GM23338 (cell line): ENCODE measurements at regions not wholly inside any gene's neighbourhood (a gene's known extent, or its start where the extent isn't known, plus 50 kb on each side); places are given as distances from the start of the nearest gene placed in this dataset.
"Not testable (repeated sequence)": the region's sequence is repeated elsewhere in the genome, so short reads cannot be mapped to it uniquely, and the experiment has no call there.

Experiments used
- ATAC-seq: fragments of 200-7000 bp; cut with Tn5 transposase; 3 replicates; pipeline ENCODE4 v1.9.1; 2020
- DNase-seq: peaks from one replicate; pipeline ENCODE4 v3.0.0-alpha.2; 2015; ENCODE audit warnings: low spot score
- H2AFZ ChIP-seq: fragments of 200-600 bp; sonication (generic); 2 replicates; pipeline ENCODE4 v1.8.0; 2016; ENCODE audit warnings: antibody characterized with exemption, mild to moderate bottlenecking, moderate library complexity
- H3F3A ChIP-seq: fragments of 200-600 bp; sonication (generic); replicated peaks from 2 replicates; pipeline ENCODE4 v1.8.0; 2017; ENCODE audit warnings: antibody characterized with exemption, mixed run types, low read depth
- H3K27ac ChIP-seq: fragments of 200-600 bp; sonication (generic); 2 replicates; pipeline ENCODE4 v1.6.1; 2016; ENCODE audit warnings: low read depth
- H3K27me3 ChIP-seq: fragments of 200-600 bp; sonication (generic); 2 replicates; pipeline ENCODE4 v1.8.0; 2016; ENCODE audit warnings: mild to moderate bottlenecking, mixed run types, moderate library complexity; ENCODE audit not compliant: insufficient read depth
- H3K36me3 ChIP-seq: fragments of 200-600 bp; sonication (generic); 2 replicates; pipeline ENCODE4 v1.8.0; 2016; ENCODE audit warnings: mild to moderate bottlenecking; ENCODE audit not compliant: insufficient read depth
- H3K4me1 ChIP-seq: fragments of 200-600 bp; sonication (generic); 2 replicates; pipeline ENCODE4 v1.8.0; 2016; ENCODE audit warnings: mild to moderate bottlenecking, moderate library complexity; ENCODE audit not compliant: insufficient read depth
- H3K4me2 ChIP-seq: fragments of 200-600 bp; sonication (generic); 2 replicates; pipeline ENCODE4 v1.7.1; 2017; ENCODE audit warnings: mixed run types
- H3K4me3 ChIP-seq: fragments of 200-600 bp; sonication (generic); 2 replicates; pipeline ENCODE4 v1.6.1; 2016; ENCODE audit warnings: mixed run types
- H3K79me2 ChIP-seq: fragments of 200-600 bp; sonication (generic); replicated peaks from 2 replicates; pipeline ENCODE4 v1.8.0; 2017; ENCODE audit warnings: mild to moderate bottlenecking; ENCODE audit not compliant: insufficient read depth
- H3K9me2 ChIP-seq: fragments of 200-600 bp; sonication (generic); 2 replicates; pipeline ENCODE4 v1.8.0; 2017; ENCODE audit not compliant: insufficient read depth
- H4K20me1 ChIP-seq: fragments of 200-600 bp; sonication (generic); replicated peaks from 2 replicates; pipeline ENCODE4 v1.8.0; 2017; ENCODE audit warnings: mild to moderate bottlenecking; ENCODE audit not compliant: insufficient read depth
- H3K27ac Mint-ChIP-seq: 2 replicates; pipeline ENCODE4 v1.8.0; 2020; ENCODE audit warnings: inconsistent platforms, mild to moderate bottlenecking, moderate library complexity, mixed read lengths
- H3K27me3 Mint-ChIP-seq: 3 replicates; pipeline ENCODE4 v1.8.0; 2022; ENCODE audit warnings: low read depth, mild to moderate bottlenecking, moderate library complexity, mixed read lengths, inconsistent platforms; ENCODE audit not compliant: insufficient read depth, poor library complexity
- H3K36me3 Mint-ChIP-seq: 3 replicates; pipeline ENCODE4 v1.8.0; 2021; ENCODE audit warnings: low read depth, mild to moderate bottlenecking, inconsistent platforms, moderate library complexity, mixed read lengths
- H3K4me1 Mint-ChIP-seq: 3 replicates; pipeline ENCODE4 v1.8.0; 2020; ENCODE audit warnings: mild to moderate bottlenecking, inconsistent platforms, mixed read lengths
- H3K4me3 Mint-ChIP-seq: 3 replicates; pipeline ENCODE4 v1.8.0; 2021; ENCODE audit warnings: moderate library complexity, mild to moderate bottlenecking, inconsistent platforms, mixed read lengths
- H3K9me3 Mint-ChIP-seq: 3 replicates; pipeline ENCODE4 v1.8.0; 2020; ENCODE audit warnings: moderate library complexity, mild to moderate bottlenecking, inconsistent platforms, mixed read lengths
- CTCF ChIP-seq, 2 experiments: fragments of 200-600 bp in 1 of 2; sonication (generic) in 1 of 2; conservative IDR thresholded peaks; 2 replicates each; pipeline versions ENCODE4 v1.5.1 to v1.6.1; 2016 to 2017; ENCODE audit warnings: antibody characterized with exemption in 2 of 2, low read depth in 2 of 2, mild to moderate bottlenecking in 2 of 2, moderate library complexity in 1 of 2
- ETS1 ChIP-seq: IDR thresholded peaks from 2 replicates; pipeline ENCODE4 v1.6.1; 2016; ENCODE audit warnings: antibody characterized with exemption
- JUNB ChIP-seq: IDR thresholded peaks from one replicate; pipeline ENCODE4 v1.6.1; 2016; ENCODE audit warnings: antibody characterized with exemption; ENCODE audit not compliant: unreplicated experiment
- POLR2AphosphoS5 ChIP-seq: IDR thresholded peaks from 2 replicates; pipeline ENCODE4 v1.6.1; 2016; ENCODE audit warnings: antibody characterized with exemption, low read depth
- REST ChIP-seq: IDR thresholded peaks from one replicate; pipeline ENCODE4 v1.6.1; 2018; ENCODE audit warnings: antibody characterized with exemption; ENCODE audit not compliant: unreplicated experiment

GRCh38 chr4:91734682-91735081, 569.1 kb upstream of the GRID2 start:
- no peak overlapping the region for H2AFZ ChIP-seq
- H3K27ac ChIP-seq, result no peak overlapping the region
- no peaks in the 10 kb centered on the region for H3K27me3 ChIP-seq
- Mint-ChIP-seq H3K36me3 (no peaks in the 10 kb centered on the region), H3K9me3 (no peaks in the 10 kb centered on the region; the same call in 2 of the 3 replicates), H3K27ac (no peak overlapping the region), H3K4me3 (no peak overlapping the region), H3K4me1 (no peaks in the 10 kb centered on the region), H3K27me3 (peaks cover 3% of the 10 kb centered on the region)
- no peaks in the 10 kb centered on the region for H3K79me2 ChIP-seq
- H3K4me2 ChIP-seq, result no peak overlapping the region
- no peaks in the 10 kb centered on the region for H3K4me1 ChIP-seq
- ATAC-seq, result no peak
- H3K4me3 ChIP-seq, result no peak overlapping the region
- H4K20me1 ChIP-seq, result no peaks in the 10 kb centered on the region
- no peak for DNase-seq
- no peaks in the 10 kb centered on the region for H3K9me2 ChIP-seq
- no peak for TF ChIP-seq REST
- peak in 1 of 2 experiments; percentile 42; a peak in 3 of 4 replicates for TF ChIP-seq CTCF (conservative IDR thresholded peaks at IDR 0.05; ENCODE audit: low read depth in 2 of 2)
- no peak for TF ChIP-seq POLR2AphosphoS5
- no peak for TF ChIP-seq JUNB
- no peak for TF ChIP-seq ETS1
- H3F3A ChIP-seq, result no peaks in the 10 kb centered on the region
- H3K36me3 ChIP-seq, result no peaks in the 10 kb centered on the region

- not testable (repeated sequence) for H3K4me2 ChIP-seq, H4K20me1 ChIP-seq, ATAC-seq, H3K27ac ChIP-seq, H3K27me3 ChIP-seq, H3K36me3 Mint-ChIP-seq, H3K4me1 Mint-ChIP-seq, H3K27me3 Mint-ChIP-seq, H3K4me1 ChIP-seq, DNase-seq, H3K4me3 Mint-ChIP-seq, H3F3A ChIP-seq, H3K27ac Mint-ChIP-seq, H3K9me2 ChIP-seq, H3K4me3 ChIP-seq, H3K9me3 Mint-ChIP-seq, H3K79me2 ChIP-seq, H3K36me3 ChIP-seq
- H2AFZ ChIP-seq, result peak overlapping the region; percentile 20; the same call in 1 of the 2 replicates
Measured at GRCh38 chr4:91738831-91739230, 564.9 kb upstream of the GRID2 start.
